GM12891 (cell line): ENCODE measurements at regions not wholly inside any gene's neighbourhood (a gene's known extent, or its start where the extent isn't known, plus 50 kb on each side); places are given as distances from the start of the nearest gene placed in this dataset.

Experiments
- PAX5 ChIP-seq: IDR thresholded peaks from 2 replicates; pipeline ENCODE4 v1.6.1; 2011; ENCODE audit warnings: low read length, moderate library complexity, mild to moderate bottlenecking; ENCODE audit not compliant: insufficient read depth, severe bottlenecking
- POLR2A ChIP-seq: IDR thresholded peaks from 2 replicates; pipeline ENCODE4 v1.6.1; 2011; ENCODE audit warnings: low read depth, low read length, control low read depth
- POLR2AphosphoS5 ChIP-seq: IDR thresholded peaks from 2 replicates; pipeline ENCODE4 v1.6.1; 2011; ENCODE audit warnings: low read depth, low read length, control low read depth
- POU2F2 ChIP-seq: IDR thresholded peaks from 2 replicates; pipeline ENCODE4 v1.6.1; 2011; ENCODE audit warnings: low read depth, mild to moderate bottlenecking, control low read depth, low read length, moderate library complexity
- SPI1 ChIP-seq: IDR thresholded peaks from 2 replicates; pipeline ENCODE4 v1.6.1; 2011; ENCODE audit warnings: low read depth, low read length, control low read depth
- TAF1 ChIP-seq: IDR thresholded peaks from 2 replicates; pipeline ENCODE4 v1.6.1; 2011; ENCODE audit warnings: low read depth, low read length, control low read depth

DNA sequence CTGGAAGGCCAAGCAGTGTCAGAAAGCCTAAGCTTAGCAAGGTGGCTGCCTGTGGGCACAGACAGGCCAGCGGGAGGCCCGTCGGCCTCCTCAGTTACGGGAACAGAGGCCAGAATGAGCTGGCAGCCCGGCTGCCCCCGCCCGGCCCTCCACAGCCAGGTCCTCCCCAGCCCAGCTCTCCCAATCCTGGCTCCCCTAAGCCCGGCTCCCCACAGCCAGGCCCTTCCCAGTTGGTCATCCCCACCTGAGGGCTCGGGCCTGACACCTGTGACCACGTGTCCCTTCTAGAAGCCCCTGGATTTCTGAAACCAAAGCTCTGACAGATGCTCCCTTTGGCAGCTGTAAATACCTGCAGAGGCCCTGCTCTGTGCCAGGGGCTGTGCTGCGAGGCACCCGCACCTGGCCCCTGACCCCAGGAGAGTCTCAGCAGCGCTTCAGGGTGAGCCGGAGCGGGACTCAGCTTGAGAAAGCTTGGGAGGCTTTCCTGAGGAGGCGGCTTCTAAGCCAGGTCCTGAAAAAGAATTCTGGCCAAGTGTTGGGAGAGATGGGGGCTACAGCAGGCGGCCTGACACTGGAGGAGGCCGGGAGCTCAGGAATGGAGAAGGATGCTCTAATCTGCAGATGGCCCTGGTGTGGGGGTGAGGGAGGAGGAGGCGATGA is 80.4 kb upstream of the OLFM1 start:
- TF ChIP-seq POLR2A = no peak
- TF ChIP-seq POLR2AphosphoS5 = no peak
- TF ChIP-seq PAX5 = no peak
- TF ChIP-seq SPI1 = no peak
- TF ChIP-seq POU2F2 = no peak
- no peak for TF ChIP-seq TAF1
